ENCODE measurements at regions not wholly inside any gene's neighbourhood (a gene's known extent, or its start where the extent isn't known, plus 50 kb on each side); places are given as distances from the start of the nearest gene placed in this dataset.

DNA sequence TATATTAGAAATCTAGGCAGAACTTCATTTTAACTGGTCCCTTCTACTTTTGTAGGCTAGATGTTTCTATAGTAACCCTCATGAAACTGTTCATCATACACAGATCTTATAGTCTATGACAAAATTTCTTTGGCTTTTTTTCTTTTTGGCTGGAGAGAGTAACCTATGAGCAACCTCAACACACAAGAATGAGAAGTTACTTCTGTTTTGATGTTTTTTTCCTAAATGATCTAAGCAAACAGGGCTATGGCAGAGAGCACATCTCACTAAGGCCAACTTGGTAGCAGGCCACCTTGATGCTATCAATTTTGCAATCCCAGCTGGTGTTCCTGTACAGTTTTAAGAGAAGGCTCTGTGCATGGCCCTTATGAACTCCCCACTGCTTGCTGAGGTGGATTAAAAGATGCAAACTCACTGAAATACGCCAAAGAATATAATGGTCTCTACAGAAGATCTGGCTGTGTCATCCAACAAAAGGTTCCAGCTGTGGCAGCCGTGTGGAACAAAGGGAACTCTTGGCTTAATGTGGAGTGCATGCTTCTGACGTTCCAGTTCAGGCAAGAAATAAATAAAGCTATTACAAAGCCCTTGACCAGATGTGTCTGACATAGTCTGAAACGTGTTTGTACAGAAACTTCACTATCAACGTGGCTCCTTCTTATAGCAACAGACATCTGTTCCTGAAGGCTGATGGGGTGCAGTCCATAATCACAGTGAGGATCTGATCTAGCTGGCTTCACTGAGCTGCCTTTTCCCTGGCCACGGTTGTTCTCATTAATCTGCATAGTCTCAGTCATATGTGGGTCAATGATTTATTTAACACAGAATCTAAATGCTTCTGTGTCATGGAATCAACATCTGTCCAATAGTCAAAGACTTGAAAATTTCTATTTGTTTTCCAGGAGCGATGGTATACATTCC is 481.1 kb downstream of the BMP2 start:
- TF ChIP-seq, protein P1, sequence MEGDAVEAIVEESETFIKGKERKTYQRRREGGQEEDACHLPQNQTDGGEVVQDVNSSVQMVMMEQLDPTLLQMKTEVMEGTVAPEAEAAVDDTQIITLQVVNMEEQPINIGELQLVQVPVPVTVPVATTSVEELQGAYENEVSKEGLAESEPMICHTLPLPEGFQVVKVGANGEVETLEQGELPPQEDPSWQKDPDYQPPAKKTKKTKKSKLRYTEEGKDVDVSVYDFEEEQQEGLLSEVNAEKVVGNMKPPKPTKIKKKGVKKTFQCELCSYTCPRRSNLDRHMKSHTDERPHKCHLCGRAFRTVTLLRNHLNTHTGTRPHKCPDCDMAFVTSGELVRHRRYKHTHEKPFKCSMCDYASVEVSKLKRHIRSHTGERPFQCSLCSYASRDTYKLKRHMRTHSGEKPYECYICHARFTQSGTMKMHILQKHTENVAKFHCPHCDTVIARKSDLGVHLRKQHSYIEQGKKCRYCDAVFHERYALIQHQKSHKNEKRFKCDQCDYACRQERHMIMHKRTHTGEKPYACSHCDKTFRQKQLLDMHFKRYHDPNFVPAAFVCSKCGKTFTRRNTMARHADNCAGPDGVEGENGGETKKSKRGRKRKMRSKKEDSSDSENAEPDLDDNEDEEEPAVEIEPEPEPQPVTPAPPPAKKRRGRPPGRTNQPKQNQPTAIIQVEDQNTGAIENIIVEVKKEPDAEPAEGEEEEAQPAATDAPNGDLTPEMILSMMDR (conservative IDR thresholded peaks at IDR 0.05): no peak
- no peak for TF ChIP-seq ZFX (IDR thresholded peaks at IDR 0.05)
